Fibroblast of lung (primary cell): ENCODE measurements at regions not wholly inside any gene's neighbourhood (a gene's known extent, or its start where the extent isn't known, plus 50 kb on each side); places are given as distances from the start of the nearest gene placed in this dataset.

Experiments
- CTCF ChIP-seq, 2 donors: IDR thresholded peaks in 1 of 2; conservative IDR thresholded peaks in 1 of 2; 1 replicate in 1 of 2; 2 replicates in 1 of 2; pipeline ENCODE4 v1.5.1; 2011 to 2012; ENCODE audit warnings: low read length in 2 of 2, control low read depth in 1 of 2, inconsistent platforms in 1 of 2, low read depth in 1 of 2, mild to moderate bottlenecking in 1 of 2
- EZH2 ChIP-seq: IDR thresholded peaks from 2 replicates; pipeline ENCODE4 v1.5.1; 2012; ENCODE audit warnings: low read length, control low read depth, mild to moderate bottlenecking; ENCODE audit errors: missing control alignments

- TF ChIP-seq CTCF (conservative IDR thresholded peaks at IDR 0.05 in 1 of 2, IDR thresholded peaks at IDR 0.05 in 1 of 2; ENCODE audit: low read depth in 1 of 2, low read length in 2 of 2), result no peak
- no peak for TF ChIP-seq EZH2
These were observed 254.0 kb downstream of the TOMM20 start for GRCh38 chr1:234874291-234875288.
